ENCODE measurements at regions not wholly inside any gene's neighbourhood (a gene's known extent, or its start where the extent isn't known, plus 50 kb on each side); places are given as distances from the start of the nearest gene placed in this dataset.
"Not testable (repeated sequence)": the region's sequence is repeated elsewhere in the genome, so short reads cannot be mapped to it uniquely, and the experiment has no call there.

DNA sequence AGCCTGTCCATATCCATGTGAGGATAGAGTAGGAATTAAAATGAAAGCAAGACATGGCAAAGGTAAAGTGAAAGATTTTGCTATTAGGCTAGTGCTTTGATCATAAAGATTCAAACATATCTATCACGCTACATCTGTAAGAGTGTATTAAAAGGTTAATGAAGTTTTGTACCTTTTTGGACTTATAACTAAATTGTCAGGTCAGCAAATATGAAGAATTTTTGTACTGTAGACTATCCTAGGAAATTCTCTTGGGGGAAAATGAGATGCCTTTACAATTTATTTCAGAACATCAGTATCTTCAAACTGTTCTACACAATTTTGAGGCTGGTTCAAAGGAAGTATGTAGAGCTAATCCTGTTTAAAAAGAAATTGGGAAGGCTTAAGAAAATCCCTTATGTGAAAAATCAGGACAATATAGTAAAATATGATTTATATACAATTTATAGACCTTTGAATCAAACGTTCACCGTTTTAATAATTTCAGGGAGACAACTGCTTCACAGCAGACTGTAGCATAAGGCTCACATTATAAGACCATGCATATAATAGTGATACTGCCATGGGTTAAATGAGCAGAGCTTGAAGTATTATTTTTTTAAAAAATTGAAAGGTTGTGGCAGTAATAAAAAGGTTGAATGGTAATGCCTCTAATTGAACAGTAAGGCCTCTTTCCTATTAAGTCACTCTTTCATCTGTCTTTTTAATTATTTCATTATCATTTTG is 639.5 kb upstream of the ARRDC3 start:
- BruUV-seq (replicated peaks): no TSS peak
- Mint-ChIP-seq H3K9me3 (ENCODE audit: low read depth, unreplicated experiment) (no peaks in the 10 kb centered on the region), H3K4me1 (ENCODE audit: low read depth, unreplicated experiment) (no peaks in the 10 kb centered on the region), H3K4me3 (ENCODE audit: low read depth, unreplicated experiment) (no peak overlapping the region), H3K27me3 (ENCODE audit: unreplicated experiment) (no peaks in the 10 kb centered on the region), H3K36me3 (ENCODE audit: insufficient read depth, unreplicated experiment) (no peaks in the 10 kb centered on the region), H3K27ac (ENCODE audit: unreplicated experiment) (no peak overlapping the region)
- TF ChIP-seq CTCF (IDR thresholded peaks at IDR 0.05; ENCODE audit: unreplicated experiment): no peak
- intact Hi-C loops (cut with micrococcal nuclease; ENCODE audit: unreplicated experiment): no loop called here
- no peak for DNase-seq
- CTCF ChIA-PET: no interaction called here

GRCh38 chr5:92019376-92019990 is 636.4 kb upstream of the ARRDC3 start:
- Mint-ChIP-seq H3K4me3 (ENCODE audit: low read depth, unreplicated experiment) (no peak overlapping the region), H3K9me3 (ENCODE audit: low read depth, unreplicated experiment) (no peaks in the 10 kb centered on the region), H3K36me3 (ENCODE audit: insufficient read depth, unreplicated experiment) (no peaks in the 10 kb centered on the region), H3K4me1 (ENCODE audit: low read depth, unreplicated experiment) (no peaks in the 10 kb centered on the region), H3K27me3 (ENCODE audit: unreplicated experiment) (no peaks in the 10 kb centered on the region), H3K27ac (ENCODE audit: unreplicated experiment) (no peak overlapping the region)
- no peak for DNase-seq
- no TSS peak for BruUV-seq (replicated peaks)
- TF ChIP-seq CTCF (IDR thresholded peaks at IDR 0.05; ENCODE audit: unreplicated experiment): no peak
- CTCF ChIA-PET: no interaction called here
- intact Hi-C loops (cut with micrococcal nuclease; ENCODE audit: unreplicated experiment): loop anchor here (5.0 kb wide), 1 partner anchor 62 kb away; no protein-coding TSS in a partner anchor

DNA sequence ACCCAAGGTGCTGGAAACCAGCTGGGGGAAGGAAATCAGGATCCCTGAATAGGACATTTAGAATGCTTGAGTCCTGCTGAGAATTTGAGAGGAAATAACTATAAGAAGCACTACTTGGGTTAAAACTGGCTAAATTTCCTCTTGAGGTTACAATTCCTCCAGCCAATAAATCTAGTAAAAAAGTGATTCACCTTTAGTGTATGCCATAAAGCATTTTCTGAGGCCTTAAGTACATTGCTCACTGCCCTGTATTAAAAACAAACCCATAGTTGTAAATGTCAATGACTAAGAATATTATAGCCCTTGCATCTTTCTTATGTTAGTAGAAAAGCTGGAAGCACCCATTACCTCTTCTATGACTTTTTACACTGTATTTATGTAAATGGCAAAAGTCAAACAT is 634.7 kb upstream of the ARRDC3 start:
- intact Hi-C loops (cut with micrococcal nuclease; ENCODE audit: unreplicated experiment): loop anchor here (5.0 kb wide), 1 partner anchor 60 kb away; no protein-coding TSS in a partner anchor
- BruUV-seq (replicated peaks): no TSS peak
- Mint-ChIP-seq H3K4me3 (ENCODE audit: low read depth, unreplicated experiment) (no peak overlapping the region), H3K9me3 (ENCODE audit: low read depth, unreplicated experiment) (no peaks in the 10 kb centered on the region), H3K27ac (ENCODE audit: unreplicated experiment) (no peak overlapping the region), H3K36me3 (ENCODE audit: insufficient read depth, unreplicated experiment) (no peaks in the 10 kb centered on the region), H3K27me3 (ENCODE audit: unreplicated experiment) (no peaks in the 10 kb centered on the region), H3K4me1 (ENCODE audit: low read depth, unreplicated experiment) (no peaks in the 10 kb centered on the region)
- no peak for TF ChIP-seq CTCF (IDR thresholded peaks at IDR 0.05; ENCODE audit: unreplicated experiment)
- CTCF ChIA-PET: interaction anchor here (0.6 to 0.7 kb wide), 2 partner anchors 37 to 151 kb away, joined by 3 read pairs; no protein-coding TSS in a partner anchor
- no peak for DNase-seq

GRCh38 chr5:92011845-92012244 is 628.7 kb upstream of the ARRDC3 start:
- DNase-seq; CTCF ChIA-PET; H3K4me1 Mint-ChIP-seq (ENCODE audit: low read depth, unreplicated experiment); intact Hi-C loops (cut with micrococcal nuclease; ENCODE audit: unreplicated experiment); H3K9me3 Mint-ChIP-seq (ENCODE audit: low read depth, unreplicated experiment); H3K27me3 Mint-ChIP-seq (ENCODE audit: unreplicated experiment); H3K4me3 Mint-ChIP-seq (ENCODE audit: low read depth, unreplicated experiment); H3K36me3 Mint-ChIP-seq (ENCODE audit: insufficient read depth, unreplicated experiment); BruUV-seq (replicated peaks); H3K27ac Mint-ChIP-seq (ENCODE audit: unreplicated experiment): not testable (repeated sequence)

- H3K36me3 Mint-ChIP-seq (ENCODE audit: insufficient read depth, unreplicated experiment): no peaks in the 10 kb centered on the region
- no peak for TF ChIP-seq CTCF (IDR thresholded peaks at IDR 0.05; ENCODE audit: unreplicated experiment)
- H3K4me3 Mint-ChIP-seq (ENCODE audit: low read depth, unreplicated experiment): no peak overlapping the region
- no TSS peak for BruUV-seq (replicated peaks)
- no peaks in the 10 kb centered on the region for H3K9me3 Mint-ChIP-seq (ENCODE audit: low read depth, unreplicated experiment)
- intact Hi-C loops (cut with micrococcal nuclease; ENCODE audit: unreplicated experiment): no loop called here
- no peak for DNase-seq
- no peak overlapping the region for H3K27ac Mint-ChIP-seq (ENCODE audit: unreplicated experiment)
- no peaks in the 10 kb centered on the region for H3K27me3 Mint-ChIP-seq (ENCODE audit: unreplicated experiment)
- no peaks in the 10 kb centered on the region for H3K4me1 Mint-ChIP-seq (ENCODE audit: low read depth, unreplicated experiment)
- CTCF ChIA-PET: no interaction called here
Measured at GRCh38 chr5:92003806-92004205, 620.7 kb upstream of the ARRDC3 start.
